ENCODE measurements at regions not wholly inside any gene's neighbourhood (a gene's known extent, or its start where the extent isn't known, plus 50 kb on each side); places are given as distances from the start of the nearest gene placed in this dataset.

DNA sequence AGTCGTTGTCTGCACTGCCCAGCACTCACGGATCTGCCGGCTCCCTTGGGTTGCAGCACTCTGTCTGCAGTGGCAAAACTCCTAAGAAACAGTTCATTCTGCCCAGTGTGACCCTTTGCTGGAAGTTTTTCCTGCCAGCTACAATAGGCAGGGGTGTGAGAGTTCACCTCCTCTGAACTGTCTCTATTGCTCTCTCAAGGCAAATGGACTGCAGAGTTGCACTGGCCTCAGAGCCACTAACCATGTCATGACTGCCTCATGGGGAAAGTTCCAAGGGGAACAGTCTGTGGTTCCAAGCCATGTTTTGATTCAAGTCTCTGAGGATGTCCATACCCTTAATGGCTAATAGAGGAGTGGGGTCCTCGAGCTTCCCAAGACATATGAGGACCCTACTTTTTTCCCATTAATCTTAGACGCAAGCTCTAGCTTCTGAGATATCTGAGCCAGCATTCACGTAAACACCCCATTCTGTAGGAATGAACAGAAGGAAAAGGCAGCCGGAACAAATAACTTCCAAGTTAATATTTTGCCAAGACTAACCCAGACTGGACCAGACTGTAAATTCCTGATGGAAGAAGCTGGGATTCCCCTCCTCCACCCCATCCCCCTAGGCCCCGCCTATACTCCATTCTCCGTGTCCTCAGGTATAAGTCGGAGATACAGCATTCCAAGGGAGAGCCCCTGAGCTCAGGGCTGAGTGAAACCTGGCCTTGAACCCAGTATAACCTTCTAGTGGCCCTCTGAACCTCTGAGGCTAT lies 93.8 kb upstream of the AKT3 start:
- DNase-seq, result no peak

DNA sequence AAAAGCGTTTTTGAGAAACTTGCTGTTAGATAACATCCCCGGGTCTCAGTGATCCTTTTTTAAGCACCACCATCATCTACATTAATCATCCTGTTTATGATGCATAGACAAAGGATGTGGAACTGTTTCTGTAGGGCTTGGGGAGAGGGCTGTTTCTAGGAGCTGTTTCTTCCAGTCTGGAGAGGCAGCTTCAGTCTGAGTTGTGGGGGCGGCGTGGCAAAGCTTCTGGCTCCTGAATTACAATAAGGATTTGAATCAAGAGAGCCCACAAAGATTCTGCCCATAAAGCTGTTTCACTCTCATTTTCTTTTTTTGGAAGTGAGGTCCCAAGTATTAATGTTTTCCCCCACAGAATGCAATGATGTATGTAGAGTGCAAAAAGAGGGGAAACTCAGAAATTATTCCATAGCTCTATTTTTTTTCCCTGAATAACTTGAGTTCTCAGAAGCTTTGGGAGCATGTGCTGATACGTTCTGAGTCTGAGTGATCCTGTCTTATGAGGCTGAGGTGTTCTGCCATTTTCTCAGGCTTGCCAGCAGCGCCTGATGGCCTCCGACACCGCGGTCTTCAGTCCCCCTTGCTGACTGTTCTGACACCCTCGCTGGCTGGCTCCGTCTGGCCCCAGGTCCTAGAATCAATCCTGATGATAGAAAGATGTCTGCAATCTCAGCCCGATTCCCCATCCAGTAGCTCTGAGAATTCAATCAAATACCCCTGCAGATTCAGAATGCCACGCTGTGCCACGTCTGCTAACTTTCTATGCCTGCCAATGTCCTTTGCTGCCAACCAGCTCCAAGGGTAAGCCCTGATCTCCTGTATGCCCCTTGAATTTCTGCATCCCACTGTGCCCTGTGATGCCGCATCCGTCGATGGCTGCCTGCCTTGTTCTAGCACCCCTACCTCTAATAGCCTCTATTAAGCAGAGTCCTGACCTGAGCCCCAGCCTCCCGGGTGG lies 92.4 kb upstream of the AKT3 start:
- DNase-seq, result no peak

DNA sequence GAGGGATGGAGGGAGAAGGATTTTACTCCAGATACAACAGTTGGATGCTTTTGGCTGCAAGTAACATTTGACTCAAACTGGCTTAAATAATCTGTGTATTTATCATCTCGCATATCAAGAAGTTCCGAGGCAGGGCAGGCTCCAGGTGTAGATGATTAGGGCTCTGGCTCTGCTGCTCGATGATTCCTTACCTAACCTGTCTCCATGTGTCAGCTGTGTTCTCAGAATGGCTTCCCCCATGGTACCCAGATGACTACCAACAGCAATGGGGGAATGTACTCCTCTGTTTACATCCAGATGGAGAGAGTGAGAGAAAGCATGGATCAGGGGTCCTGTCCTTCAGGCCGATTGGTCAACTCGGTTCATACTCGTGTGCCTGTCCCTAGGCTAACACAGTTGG lies 90.4 kb upstream of the AKT3 start:
- no peak for DNase-seq

- DNase-seq, result no peak
Observed at GRCh38 chr1:243939167-243939848, 89.3 kb upstream of the AKT3 start.

DNA sequence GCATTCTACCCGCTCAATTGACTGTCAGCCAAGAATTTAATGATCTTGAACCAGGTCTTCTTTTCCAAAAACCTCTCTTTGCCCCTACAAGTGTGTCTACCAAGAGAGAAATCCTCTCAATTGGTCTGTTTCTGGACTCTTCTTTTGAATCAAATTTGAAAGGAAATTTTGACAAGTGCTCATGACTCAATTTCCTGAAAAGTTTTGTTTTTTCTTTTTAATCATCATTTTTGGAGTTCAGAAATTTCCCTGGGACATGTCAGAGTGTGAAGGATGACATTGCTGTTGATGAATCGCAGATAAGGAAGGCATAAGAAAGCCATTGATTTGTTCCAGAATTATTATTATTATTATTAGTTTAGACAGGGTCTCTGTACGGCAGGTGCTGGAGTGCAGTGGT lies 88.2 kb upstream of the AKT3 start:
- no peak for DNase-seq

DNA sequence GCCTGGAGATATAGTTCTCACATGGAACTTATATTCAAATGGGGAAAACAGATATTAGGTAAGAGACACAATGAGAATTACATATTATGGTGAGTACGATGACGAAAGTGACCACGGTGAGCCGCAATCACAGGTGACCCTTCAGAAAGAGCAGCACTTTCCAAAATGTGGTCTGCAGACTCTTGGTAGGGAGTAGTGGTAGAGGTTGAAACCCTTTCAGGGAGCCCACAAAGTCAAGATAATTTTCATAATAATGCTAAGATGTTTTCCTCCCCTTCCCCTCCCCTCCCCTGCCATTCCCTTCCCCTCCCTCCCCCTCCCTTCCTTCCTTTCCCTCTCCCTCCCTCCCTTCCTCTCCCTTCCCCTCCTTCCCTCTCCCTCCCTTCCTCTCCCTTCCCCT lies 83.5 kb upstream of the AKT3 start:
- DNase-seq, result no peak

DNA sequence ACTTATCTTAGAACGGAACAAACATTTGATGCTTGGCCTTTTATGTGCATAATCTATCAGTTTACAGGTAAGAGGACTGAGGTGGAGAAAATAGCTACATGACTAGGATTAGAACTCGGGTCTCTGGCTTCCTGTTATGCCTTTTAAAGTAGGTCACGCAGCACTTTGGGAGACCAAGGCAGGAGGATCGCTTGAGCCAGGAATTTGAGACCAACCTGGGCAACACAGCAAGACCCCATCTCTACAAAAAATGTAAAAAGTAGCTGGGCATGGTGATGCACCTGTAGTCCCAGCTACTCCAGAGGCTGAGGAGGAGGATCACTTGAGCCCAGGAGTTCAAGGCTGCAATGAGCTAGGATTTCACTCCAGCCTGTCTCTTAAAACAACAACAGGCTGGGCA lies 81.9 kb upstream of the AKT3 start:
- no peak for DNase-seq

DNA sequence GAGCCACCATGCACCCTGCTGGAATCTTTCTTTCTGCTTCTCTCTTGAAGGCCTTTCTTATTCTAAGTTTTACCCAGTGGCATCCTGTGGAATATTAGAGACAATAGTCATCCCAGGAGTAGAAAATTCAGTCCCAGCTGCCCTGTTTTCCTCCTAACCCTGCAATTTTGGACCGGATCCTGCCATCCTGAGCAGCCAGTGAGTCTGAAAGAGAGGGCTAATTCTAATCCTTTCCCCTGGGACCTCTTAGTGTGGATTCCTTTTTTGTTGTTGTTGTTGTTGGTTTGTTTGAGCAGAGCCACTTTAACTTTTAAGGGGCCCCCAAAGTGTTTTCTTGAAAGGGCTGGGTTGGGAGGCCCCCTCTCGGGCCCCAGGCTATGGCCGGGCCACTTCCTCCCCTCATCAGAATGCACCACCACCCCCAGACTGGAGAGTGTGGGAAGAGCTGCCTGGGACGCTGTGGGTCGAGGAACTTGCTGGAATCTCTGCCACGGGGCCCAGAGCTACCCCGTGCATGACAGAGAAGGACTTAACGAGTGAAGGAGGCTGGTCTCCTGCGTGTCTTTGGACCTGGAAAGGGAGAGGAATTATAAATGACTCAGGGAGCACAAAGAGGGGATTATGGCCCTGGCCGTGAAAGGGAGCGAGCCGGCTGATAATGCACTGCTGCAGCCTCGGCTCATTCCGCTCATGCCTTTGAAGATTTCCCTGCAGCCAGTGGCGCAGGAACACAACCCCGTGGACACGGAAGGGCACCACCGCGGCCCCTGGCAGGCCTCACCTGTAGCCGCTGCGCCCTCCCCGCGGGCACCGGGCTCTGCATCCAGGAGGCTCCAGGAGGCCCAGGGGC lies 81.0 kb upstream of the AKT3 start:
- no peak for DNase-seq

DNA sequence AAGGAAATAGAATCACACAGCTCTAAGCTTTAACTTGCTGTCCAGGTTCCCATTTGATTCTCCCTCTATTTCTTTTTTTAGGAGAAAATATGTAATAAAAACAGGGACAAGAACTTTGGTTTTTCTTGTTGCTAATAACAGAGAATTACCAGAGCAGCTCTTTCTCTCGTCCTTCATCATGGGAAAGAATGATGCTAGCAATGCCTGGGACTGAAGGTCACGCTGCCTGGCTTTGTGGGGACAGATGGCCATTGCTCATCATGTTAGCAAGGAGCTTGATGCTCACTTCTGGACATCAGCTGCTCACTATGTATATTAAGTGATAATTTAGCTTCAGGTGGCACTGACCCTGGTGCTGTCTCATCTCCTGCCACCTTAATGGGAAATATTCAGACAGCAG lies 77.3 kb upstream of the AKT3 start:
- DNase-seq, result no peak

- DNase-seq, result no peak
Observed at GRCh38 chr1:243926803-243927245, 76.8 kb upstream of the AKT3 start.

DNA sequence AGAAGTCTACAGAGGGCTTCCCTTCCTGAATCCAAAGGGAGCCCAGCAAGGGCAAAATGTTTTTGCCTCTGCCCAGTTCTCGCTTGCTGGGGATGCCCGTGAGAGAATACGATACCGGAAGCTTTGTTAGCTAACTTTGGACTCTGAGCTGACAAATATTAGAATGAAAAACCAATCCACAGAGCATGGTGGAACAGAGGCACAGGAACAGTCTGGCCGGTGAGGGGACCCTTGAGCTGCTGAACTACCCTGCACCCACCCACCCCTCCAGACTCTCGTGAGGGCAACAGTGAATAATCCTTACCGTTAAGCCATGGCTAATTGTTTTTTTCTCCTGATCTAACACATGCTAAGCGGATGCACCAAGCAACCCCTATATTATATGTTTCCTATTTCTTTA lies 76.3 kb upstream of the AKT3 start:
- DNase-seq, result no peak

- no peak for DNase-seq
Observed at GRCh38 chr1:243924588-243925349, 74.7 kb upstream of the AKT3 start.

- no peak for DNase-seq
Observed at GRCh38 chr1:243924188-243924587, 74.1 kb upstream of the AKT3 start.

DNA sequence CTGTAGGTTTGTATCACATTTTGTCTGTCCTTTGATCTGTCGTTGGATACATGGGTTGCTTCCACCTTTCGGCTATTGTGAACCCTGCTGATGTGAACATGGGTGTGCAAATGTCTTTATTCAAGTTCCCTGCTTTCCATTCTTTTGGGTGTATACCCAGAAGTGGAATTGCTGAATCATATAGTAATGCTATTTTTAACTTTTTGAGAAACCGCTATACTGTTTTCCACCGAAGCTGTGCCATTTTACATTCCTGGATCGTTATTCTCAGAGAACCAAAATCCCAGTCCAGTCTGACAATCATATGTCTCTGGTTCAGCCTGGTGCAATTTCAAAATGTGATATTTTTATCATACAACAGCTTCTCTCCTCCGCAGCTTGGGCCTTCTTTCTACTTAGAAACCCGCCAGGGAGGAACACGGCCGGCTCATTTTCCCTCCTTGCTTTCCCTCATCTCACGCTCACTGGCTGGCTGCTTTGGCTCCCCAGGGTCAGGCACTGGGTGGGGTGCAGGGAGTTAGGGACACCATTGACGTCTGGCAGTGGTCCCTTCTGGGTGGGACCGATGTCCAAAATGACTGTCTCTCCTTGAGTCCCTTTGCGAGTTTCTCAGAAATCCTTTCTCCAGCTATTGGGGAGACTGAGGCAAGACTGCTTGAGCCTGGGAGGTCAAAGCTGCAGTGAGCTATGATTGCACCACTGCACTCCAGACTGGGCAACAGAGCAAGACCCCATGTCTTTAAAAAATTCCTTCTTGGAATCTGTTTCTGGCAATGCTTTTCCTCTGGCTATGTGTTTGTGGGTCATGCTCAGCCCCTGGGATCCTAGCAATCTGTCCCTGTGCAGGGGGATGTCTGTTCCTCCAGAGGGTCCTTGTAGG lies 73.5 kb upstream of the AKT3 start:
- DNase-seq, result no peak

- DNase-seq, result no peak
Observed at GRCh38 chr1:243921111-243921510, 71.1 kb upstream of the AKT3 start.

DNA sequence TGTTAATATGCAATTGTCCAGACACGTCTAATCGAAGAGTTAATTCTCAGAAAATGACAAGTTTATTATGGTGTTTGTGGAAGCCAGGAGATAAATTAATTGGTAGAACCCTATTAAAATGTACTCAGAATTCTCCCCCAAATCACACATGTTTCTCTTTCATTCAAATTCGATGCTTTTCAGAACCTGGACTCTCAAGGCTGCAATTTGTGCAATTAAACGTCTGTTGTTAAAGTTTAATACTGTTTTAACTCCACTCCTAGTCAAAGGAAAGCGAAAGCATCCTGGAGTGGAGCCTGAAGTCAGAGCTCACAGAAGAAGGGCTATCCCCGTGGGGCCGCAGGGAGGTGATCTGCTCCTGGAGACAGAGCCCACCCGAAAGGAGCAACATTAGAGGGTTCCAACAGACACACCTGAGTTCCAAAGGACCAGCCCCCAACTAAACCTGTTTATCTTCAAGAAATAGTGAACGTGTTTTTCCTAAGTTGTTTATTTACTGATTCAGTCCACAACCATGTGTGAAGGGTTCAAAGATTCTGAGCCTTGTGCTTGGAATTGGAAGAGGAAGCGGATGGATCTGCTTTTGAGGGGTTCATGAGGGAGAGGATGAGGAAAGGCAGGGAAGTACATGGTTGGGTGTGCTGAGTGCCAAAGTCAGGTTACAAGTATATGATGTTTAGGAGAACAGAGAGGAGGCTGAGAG lies 68.0 kb upstream of the AKT3 start:
- DNase-seq, result no peak

- DNase-seq, result no peak
Observed at GRCh38 chr1:243917177-243917862, 67.3 kb upstream of the AKT3 start.

- DNase-seq, result no peak
Observed at GRCh38 chr1:243916160-243916559, 66.1 kb upstream of the AKT3 start.

GRCh38 chr1:243912347-243912746 lies 62.3 kb upstream of the AKT3 start:
- no peak for DNase-seq
